ENCODE measurements at regions not wholly inside any gene's neighbourhood (a gene's known extent, or its start where the extent isn't known, plus 50 kb on each side); places are given as distances from the start of the nearest gene placed in this dataset.

- H3K4me3 ChIP-seq (ENCODE audit: low read depth, low read length), result no peak overlapping the region
- no peak for DNase-seq (ENCODE audit: low read depth)
- TF ChIP-seq, protein P1, sequence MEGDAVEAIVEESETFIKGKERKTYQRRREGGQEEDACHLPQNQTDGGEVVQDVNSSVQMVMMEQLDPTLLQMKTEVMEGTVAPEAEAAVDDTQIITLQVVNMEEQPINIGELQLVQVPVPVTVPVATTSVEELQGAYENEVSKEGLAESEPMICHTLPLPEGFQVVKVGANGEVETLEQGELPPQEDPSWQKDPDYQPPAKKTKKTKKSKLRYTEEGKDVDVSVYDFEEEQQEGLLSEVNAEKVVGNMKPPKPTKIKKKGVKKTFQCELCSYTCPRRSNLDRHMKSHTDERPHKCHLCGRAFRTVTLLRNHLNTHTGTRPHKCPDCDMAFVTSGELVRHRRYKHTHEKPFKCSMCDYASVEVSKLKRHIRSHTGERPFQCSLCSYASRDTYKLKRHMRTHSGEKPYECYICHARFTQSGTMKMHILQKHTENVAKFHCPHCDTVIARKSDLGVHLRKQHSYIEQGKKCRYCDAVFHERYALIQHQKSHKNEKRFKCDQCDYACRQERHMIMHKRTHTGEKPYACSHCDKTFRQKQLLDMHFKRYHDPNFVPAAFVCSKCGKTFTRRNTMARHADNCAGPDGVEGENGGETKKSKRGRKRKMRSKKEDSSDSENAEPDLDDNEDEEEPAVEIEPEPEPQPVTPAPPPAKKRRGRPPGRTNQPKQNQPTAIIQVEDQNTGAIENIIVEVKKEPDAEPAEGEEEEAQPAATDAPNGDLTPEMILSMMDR (IDR thresholded peaks at IDR 0.05; ENCODE audit: insufficient read depth, low read depth, low read length, missing control alignments), result no peak
Observed at GRCh38 chr13:86003029-86003428, 203.8 kb upstream of the SLITRK6 start.

- no peak overlapping the region for H3K4me3 ChIP-seq (ENCODE audit: low read depth, low read length)
Observed at GRCh38 chr13:86000546-86000945, 201.3 kb upstream of the SLITRK6 start.

DNA sequence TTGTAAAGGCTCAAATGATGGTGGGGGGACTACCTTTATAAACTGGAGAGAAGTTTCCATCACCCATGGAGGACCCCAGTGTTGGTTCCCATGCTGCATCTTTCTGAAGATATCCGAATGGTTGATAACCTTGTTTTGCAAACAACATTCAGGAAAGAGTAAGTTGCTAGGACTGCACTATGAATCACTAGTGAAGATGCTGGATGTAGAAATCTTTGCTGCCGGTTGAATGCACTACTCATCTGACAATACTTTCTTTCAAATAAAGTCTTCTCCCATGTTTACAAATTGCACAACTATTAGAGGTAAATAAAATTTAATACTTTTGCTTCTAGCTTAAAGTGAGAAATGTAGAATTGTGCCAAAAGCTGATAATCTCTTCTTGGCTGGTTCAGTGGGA, 198.4 kb upstream of the SLITRK6 start:
- DNase-seq (ENCODE audit: low read depth), result no peak
- no peak overlapping the region for H3K4me3 ChIP-seq (ENCODE audit: low read depth, low read length)
- TF ChIP-seq, protein P1 (IDR thresholded peaks at IDR 0.05; ENCODE audit: insufficient read depth, low read depth, low read length, missing control alignments), result no peak

More at GRCh38 chr13:86000546-86000945, 201.3 kb upstream of the SLITRK6 start:
- TF ChIP-seq, protein P1 (IDR thresholded peaks at IDR 0.05; ENCODE audit: insufficient read depth, low read depth, low read length, missing control alignments), result no peak
- DNase-seq (ENCODE audit: low read depth), result no peak

- H3K4me3 ChIP-seq (ENCODE audit: low read depth, low read length), result no peak overlapping the region
- TF ChIP-seq, protein P1 (IDR thresholded peaks at IDR 0.05; ENCODE audit: insufficient read depth, low read depth, low read length, missing control alignments), result no peak
- no peak for DNase-seq (ENCODE audit: low read depth)
Observed at GRCh38 chr13:85995788-85996418, 196.7 kb upstream of the SLITRK6 start.

- DNase-seq (ENCODE audit: low read depth), result no peak
- TF ChIP-seq, protein P1 (IDR thresholded peaks at IDR 0.05; ENCODE audit: insufficient read depth, low read depth, low read length, missing control alignments), result no peak
Observed at GRCh38 chr13:85993567-85993966, 194.3 kb upstream of the SLITRK6 start.

GRCh38 chr13:85990397-85990796, 191.2 kb upstream of the SLITRK6 start:
- H3K4me3 ChIP-seq (ENCODE audit: low read depth, low read length), result no peak overlapping the region
- TF ChIP-seq, protein P1 (IDR thresholded peaks at IDR 0.05; ENCODE audit: insufficient read depth, low read depth, low read length, missing control alignments), result no peak
- DNase-seq (ENCODE audit: low read depth), result no peak

More at GRCh38 chr13:85993567-85993966, 194.3 kb upstream of the SLITRK6 start:
- H3K4me3 ChIP-seq (ENCODE audit: low read depth, low read length), result no peak overlapping the region

- no peak for DNase-seq (ENCODE audit: low read depth)
- TF ChIP-seq, protein P1 (IDR thresholded peaks at IDR 0.05; ENCODE audit: insufficient read depth, low read depth, low read length, missing control alignments), result no peak
Observed at GRCh38 chr13:85985797-85986196, 186.6 kb upstream of the SLITRK6 start.

More at GRCh38 chr13:85985797-85986196, 186.6 kb upstream of the SLITRK6 start:
- H3K4me3 ChIP-seq (ENCODE audit: low read depth, low read length), result no peak overlapping the region
